HL-60 (cell line): ENCODE measurements at regions not wholly inside any gene's neighbourhood (a gene's known extent, or its start where the extent isn't known, plus 50 kb on each side); places are given as distances from the start of the nearest gene placed in this dataset.

Experiments used
- DNase-seq, 2 experiments: peaks; one replicate each; pipeline ENCODE4 v3.0.0-alpha.2; 2010 to 2020; ENCODE audit warnings: low read depth in 1 of 2, low spot score in 1 of 2
- H3K27ac ChIP-seq: fragments of 250-450 bp; sonication (Bioruptor Pico); replicated peaks from 2 replicates; pipeline ENCODE4 v1.5.1; 2020; ENCODE audit warnings: mild to moderate bottlenecking, moderate library complexity
- H3K27me3 ChIP-seq: fragments of 250-450 bp; sonication (Bioruptor Pico); 2 replicates; pipeline ENCODE4 v1.5.1; 2021; ENCODE audit warnings: mild to moderate bottlenecking, moderate library complexity; ENCODE audit not compliant: insufficient read depth, poor library complexity, severe bottlenecking
- H3K4me3 ChIP-seq: replicated peaks from 2 replicates; pipeline ENCODE4 v1.5.1; 2011; ENCODE audit warnings: mild to moderate bottlenecking, control low read depth, low read length; ENCODE audit not compliant: insufficient read depth
- CTCF ChIP-seq: IDR thresholded peaks from one replicate; pipeline ENCODE4 v1.5.1; 2011; ENCODE audit warnings: low read length, control low read depth, inconsistent platforms; ENCODE audit not compliant: insufficient read depth
- GABPA ChIP-seq: IDR thresholded peaks from 2 replicates; pipeline ENCODE4 v1.6.1; 2012; ENCODE audit warnings: low read depth
- POLR2AphosphoS5 ChIP-seq: IDR thresholded peaks from 2 replicates; pipeline ENCODE4 v1.6.1; 2012; ENCODE audit warnings: low read depth
- REST ChIP-seq: IDR thresholded peaks from 2 replicates; pipeline ENCODE4 v1.6.1; 2012; ENCODE audit warnings: low read depth; ENCODE audit not compliant: insufficient replicate concordance
- SPI1 ChIP-seq: IDR thresholded peaks from 2 replicates; pipeline ENCODE4 v1.6.1; 2012; ENCODE audit warnings: low read depth, mild to moderate bottlenecking, borderline replicate concordance

GRCh38 chr3:69452295-69452694 lies 66.4 kb upstream of the FRMD4B start:
- TF ChIP-seq CTCF (no peak), GABPA (no peak), SPI1 (no peak), REST (no peak), POLR2AphosphoS5 (no peak)
- H3K27me3 ChIP-seq = no peaks in the 10 kb centered on the region
- H3K4me3 ChIP-seq = no peak overlapping the region
- H3K27ac ChIP-seq = no peak overlapping the region
- DNase-seq = no peak

GRCh38 chr3:69451594-69451993 lies 65.7 kb upstream of the FRMD4B start:
- no peak for DNase-seq
- TF ChIP-seq CTCF (no peak), SPI1 (no peak), GABPA (no peak), POLR2AphosphoS5 (no peak)
- Histone ChIP-seq H3K27me3 (no peaks in the 10 kb centered on the region), H3K4me3 (no peak overlapping the region), H3K27ac (no peak overlapping the region)

- Histone ChIP-seq H3K4me3 (no peak overlapping the region), H3K27ac (no peak overlapping the region), H3K27me3 (no peaks in the 10 kb centered on the region)
- DNase-seq = no peak
- TF ChIP-seq POLR2AphosphoS5 (no peak), SPI1 (no peak), GABPA (no peak), CTCF (no peak), REST (no peak)
These were observed 63.0 kb upstream of the FRMD4B start for GRCh38 chr3:69448877-69449276.

GRCh38 chr3:69446402-69447072 lies 60.6 kb upstream of the FRMD4B start:
- Histone ChIP-seq H3K27ac (no peak overlapping the region), H3K27me3 (no peaks in the 10 kb centered on the region), H3K4me3 (no peak overlapping the region)
- DNase-seq = no peak
- no peak for TF ChIP-seq CTCF
- TF ChIP-seq POLR2AphosphoS5 = no peak
- TF ChIP-seq SPI1 = no peak
- no peak for TF ChIP-seq REST
- TF ChIP-seq GABPA = no peak
